SK-N-MC (cell line): ENCODE measurements at regions not wholly inside any gene's neighbourhood (a gene's known extent, or its start where the extent isn't known, plus 50 kb on each side); places are given as distances from the start of the nearest gene placed in this dataset.

Experiments
- DNase-seq: peaks from one replicate; pipeline ENCODE4 v3.0.0-alpha.2; 2011; ENCODE audit warnings: low read depth, low spot score
- H3K27ac ChIP-seq: fragments of 200-600 bp; sonication (generic); 2 replicates; pipeline ENCODE4 v1.5.1; 2016; ENCODE audit warnings: mixed run types
- H3K36me3 ChIP-seq: fragments of 200-600 bp; sonication (generic); 2 replicates; pipeline ENCODE4 v1.6.1; 2017; ENCODE audit warnings: antibody characterized with exemption, low read length, mixed read lengths; ENCODE audit not compliant: insufficient read depth
- H3K4me3 ChIP-seq: fragments of 200-600 bp; sonication (generic); 2 replicates; pipeline ENCODE4 v1.5.1; 2016
- H3K9ac ChIP-seq: fragments of 200-600 bp; sonication (generic); 2 replicates; pipeline ENCODE4 v1.8.0; 2017; ENCODE audit warnings: mixed run types, mixed read lengths; ENCODE audit not compliant: insufficient read length
- H3K9me3 ChIP-seq: fragments of 200-600 bp; sonication (generic); 2 replicates; pipeline ENCODE4 v1.6.1; 2017; ENCODE audit warnings: low read depth, mild to moderate bottlenecking, antibody characterized with exemption, low read length, moderate library complexity, mixed read lengths
- EZH2 ChIP-seq: fragments of 200-600 bp; sonication (generic); IDR thresholded peaks from one replicate; pipeline ENCODE4 v1.6.1; 2017; ENCODE audit warnings: antibody characterized with exemption
- FOXP2 ChIP-seq: optimal IDR thresholded peaks from 2 replicates; pipeline ENCODE3; 2011; ENCODE audit warnings: mild to moderate bottlenecking, moderate library complexity; ENCODE audit not compliant: insufficient read depth; ENCODE audit errors: extremely low read length, control extremely low read depth
- POLR2AphosphoS5 ChIP-seq: IDR thresholded peaks from 2 replicates; pipeline ENCODE4 v1.6.1; 2012; ENCODE audit warnings: mild to moderate bottlenecking, low read depth, low read length, borderline replicate concordance

- Histone ChIP-seq H3K4me3 (peak overlapping the region; percentile 33; the same call in 1 of the 2 replicates), H3K36me3 (no peaks in the 10 kb centered on the region), H3K9ac (peak overlapping the region; percentile 22), H3K9me3 (peaks cover 3% of the 10 kb centered on the region; the same call in 1 of the 2 replicates), H3K27ac (peak overlapping the region; percentile 47; the same call in 1 of the 2 replicates)
- peak; percentile 18 for DNase-seq
- no peak for TF ChIP-seq POLR2AphosphoS5
- no peak for TF ChIP-seq EZH2
These were observed 492.9 kb downstream of the SPRY1 start for GRCh38 chr4:123889507-123889906.

GRCh38 chr4:123890889-123891288, 494.3 kb downstream of the SPRY1 start:
- H3K9ac ChIP-seq = no peak overlapping the region

GRCh38 chr4:123891881-123892280, 495.3 kb downstream of the SPRY1 start:
- H3K9me3 ChIP-seq = no peaks in the 10 kb centered on the region
- no peak overlapping the region for H3K4me3 ChIP-seq
- H3K36me3 ChIP-seq = no peaks in the 10 kb centered on the region
- H3K27ac ChIP-seq = no peak overlapping the region
- no peak overlapping the region for H3K9ac ChIP-seq
- no peak for DNase-seq
- no peak for TF ChIP-seq FOXP2
- no peak for TF ChIP-seq EZH2
- no peak for TF ChIP-seq POLR2AphosphoS5

More at GRCh38 chr4:123890889-123891288, 494.3 kb downstream of the SPRY1 start:
- Histone ChIP-seq H3K4me3 (no peak overlapping the region), H3K9me3 (no peaks in the 10 kb centered on the region), H3K27ac (no peak overlapping the region), H3K36me3 (no peaks in the 10 kb centered on the region)
- DNase-seq = no peak
- TF ChIP-seq EZH2 (no peak), FOXP2 (no peak), POLR2AphosphoS5 (no peak)

- H3K27ac ChIP-seq = no peak overlapping the region
- H3K4me3 ChIP-seq = no peak overlapping the region
- DNase-seq = no peak
- H3K9me3 ChIP-seq = no peaks in the 10 kb centered on the region
- no peaks in the 10 kb centered on the region for H3K36me3 ChIP-seq
- no peak for TF ChIP-seq EZH2
- TF ChIP-seq FOXP2 = no peak
- TF ChIP-seq POLR2AphosphoS5 = no peak
- no peak overlapping the region for H3K9ac ChIP-seq
These were observed 495.9 kb downstream of the SPRY1 start for GRCh38 chr4:123892368-123892976.

GRCh38 chr4:123893011-123893981, 496.7 kb downstream of the SPRY1 start:
- Histone ChIP-seq H3K9ac (no peak overlapping the region), H3K27ac (no peak overlapping the region), H3K9me3 (no peaks in the 10 kb centered on the region), H3K4me3 (peak overlapping the region; percentile 38), H3K36me3 (no peaks in the 10 kb centered on the region)
- no peak for DNase-seq
- TF ChIP-seq EZH2 (no peak), POLR2AphosphoS5 (no peak), FOXP2 (no peak)

- TF ChIP-seq FOXP2 (no peak), POLR2AphosphoS5 (no peak), EZH2 (no peak)
- Histone ChIP-seq H3K9me3 (no peaks in the 10 kb centered on the region), H3K4me3 (no peak overlapping the region), H3K9ac (no peak overlapping the region), H3K27ac (no peak overlapping the region), H3K36me3 (no peaks in the 10 kb centered on the region)
- DNase-seq = no peak
These were observed 500.0 kb downstream of the SPRY1 start for GRCh38 chr4:123896446-123897071.

GRCh38 chr4:123898946-123899666, 502.5 kb downstream of the SPRY1 start:
- no peaks in the 10 kb centered on the region for H3K36me3 ChIP-seq
- no peak for DNase-seq
- TF ChIP-seq FOXP2 (no peak), POLR2AphosphoS5 (no peak), EZH2 (no peak)
- no peak overlapping the region for H3K9ac ChIP-seq
- H3K27ac ChIP-seq = no peak overlapping the region
- H3K9me3 ChIP-seq = no peaks in the 10 kb centered on the region
- H3K4me3 ChIP-seq = no peak overlapping the region

GRCh38 chr4:123904882-123905281, 508.3 kb downstream of the SPRY1 start:
- TF ChIP-seq EZH2 (no peak), POLR2AphosphoS5 (no peak), FOXP2 (no peak)
- H3K36me3 ChIP-seq = no peaks in the 10 kb centered on the region

More at GRCh38 chr4:123904882-123905281, 508.3 kb downstream of the SPRY1 start:
- H3K9ac ChIP-seq = no peak overlapping the region
- DNase-seq = no peak
- no peaks in the 10 kb centered on the region for H3K9me3 ChIP-seq
- no peak overlapping the region for H3K27ac ChIP-seq
- H3K4me3 ChIP-seq = no peak overlapping the region
